ENCODE measurements at regions not wholly inside any gene's neighbourhood (a gene's known extent, or its start where the extent isn't known, plus 50 kb on each side); places are given as distances from the start of the nearest gene placed in this dataset.

- ChIA-PET POLR2A (no interaction called here), CTCF (interaction anchor here (1.1 kb wide), 1 partner anchor 33 kb away, joined by 3 read pairs; no protein-coding TSS in a partner anchor)
- peak; percentile 10 for DNase-seq (ENCODE audit: extremely low spot score)
- TF ChIP-seq CTCF (IDR thresholded peaks at IDR 0.05; ENCODE audit: control extremely low read depth, extremely low read depth, low read depth, missing control alignments): no peak
Measured at GRCh38 chr9:80094176-80094771, 522.5 kb downstream of the TLE4 start.

GRCh38 chr9:80093695-80094094 lies 521.9 kb downstream of the TLE4 start:
- no peak for DNase-seq (ENCODE audit: extremely low spot score)

GRCh38 chr9:80091526-80091925 lies 519.8 kb downstream of the TLE4 start:
- DNase-seq (ENCODE audit: extremely low spot score): no peak
- CTCF ChIA-PET: interaction anchor here (1.0 kb wide), 1 partner anchor 9 kb away, joined by 5 read pairs; no protein-coding TSS in a partner anchor
- POLR2A ChIA-PET: no interaction called here
- TF ChIP-seq CTCF (IDR thresholded peaks at IDR 0.05; ENCODE audit: control extremely low read depth, extremely low read depth, low read depth, missing control alignments): no peak

More at GRCh38 chr9:80093695-80094094, 521.9 kb downstream of the TLE4 start:
- TF ChIP-seq CTCF (IDR thresholded peaks at IDR 0.05; ENCODE audit: control extremely low read depth, extremely low read depth, low read depth, missing control alignments): no peak
- POLR2A ChIA-PET: no interaction called here
- CTCF ChIA-PET: no interaction called here

- TF ChIP-seq CTCF (IDR thresholded peaks at IDR 0.05; ENCODE audit: control extremely low read depth, extremely low read depth, low read depth, missing control alignments): no peak
- ChIA-PET POLR2A (no interaction called here), CTCF (no interaction called here)
- DNase-seq (ENCODE audit: extremely low spot score): no peak
Measured at GRCh38 chr9:80090317-80090716, 518.6 kb downstream of the TLE4 start.

- ChIA-PET POLR2A (no interaction called here), CTCF (no interaction called here)
- DNase-seq (ENCODE audit: extremely low spot score): no peak
- no peak for TF ChIP-seq CTCF (IDR thresholded peaks at IDR 0.05; ENCODE audit: control extremely low read depth, extremely low read depth, low read depth, missing control alignments)
Measured at GRCh38 chr9:80086822-80087345, 515.1 kb downstream of the TLE4 start.

- no peak for DNase-seq (ENCODE audit: extremely low spot score)
- ChIA-PET POLR2A (no interaction called here), CTCF (no interaction called here)
- TF ChIP-seq CTCF (IDR thresholded peaks at IDR 0.05; ENCODE audit: control extremely low read depth, extremely low read depth, low read depth, missing control alignments): no peak
Measured at GRCh38 chr9:80086386-80086785, 514.6 kb downstream of the TLE4 start.

Measured in GM10248 (cell line).